ENCODE measurements at regions not wholly inside any gene's neighbourhood (a gene's known extent, or its start where the extent isn't known, plus 50 kb on each side); places are given as distances from the start of the nearest gene placed in this dataset.

- H3K9me3 ChIP-seq (replicated peaks in 1 of 11) = no peaks in the 10 kb centered on the region
- no peak overlapping the region; a peak in 1 of 22 replicates for H3K4me2 ChIP-seq
- H3K4me1 ChIP-seq = peaks cover 6 to 27% (median 19%) of the 10 kb centered on the region in 10 experiments; a peak in 16 of 20 replicates
- H3K4me3 ChIP-seq = no peak overlapping the region
- H3K27ac ChIP-seq = no peak overlapping the region
- H4K20me1 ChIP-seq = peaks cover 0 to 47% (median 0%) of the 10 kb centered on the region in 11 experiments; a peak in 7 of 22 replicates
- H3K36me3 ChIP-seq = no peaks in the 10 kb centered on the region
- no peak for TF ChIP-seq Cebpa-rat (IDR thresholded peaks at IDR 0.05)
- H3K27me3 ChIP-seq = peaks cover 45 to 94% (median 78%) of the 10 kb centered on the region in 11 experiments
- H3K9ac ChIP-seq = no peak overlapping the region
These were observed 136.6 kb downstream of the ENGASE start for GRCh38 chr17:79211061-79211770.

GRCh38 chr17:79210638-79211037 lies 136.0 kb downstream of the ENGASE start:
- H3K27me3 ChIP-seq = peaks cover 45 to 97% (median 83%) of the 10 kb centered on the region in 11 experiments
- H3K36me3 ChIP-seq = no peaks in the 10 kb centered on the region
- no peak for TF ChIP-seq Cebpa-rat (IDR thresholded peaks at IDR 0.05)
- no peaks in the 10 kb centered on the region for H3K9me3 ChIP-seq (replicated peaks in 1 of 11)
- H3K4me1 ChIP-seq = peaks cover 6 to 24% (median 18%) of the 10 kb centered on the region in 10 experiments; a peak in 16 of 20 replicates
- peaks cover 0 to 48% (median 0%) of the 10 kb centered on the region in 11 experiments; a peak in 7 of 22 replicates for H4K20me1 ChIP-seq
- no peak overlapping the region for H3K9ac ChIP-seq
- H3K4me2 ChIP-seq = no peak overlapping the region
- H3K4me3 ChIP-seq = no peak overlapping the region
- H3K27ac ChIP-seq = no peak overlapping the region

- TF ChIP-seq Cebpa-rat (IDR thresholded peaks at IDR 0.05) = no peak
- Histone ChIP-seq H3K9me3 (replicated peaks in 1 of 11) (no peaks in the 10 kb centered on the region), H3K36me3 (no peaks in the 10 kb centered on the region), H4K20me1 (peaks cover 0 to 41% (median 0%) of the 10 kb centered on the region in 11 experiments; a peak in 7 of 22 replicates), H3K4me2 (no peak overlapping the region), H3K4me1 (peaks cover 6 to 10% (median 9%) of the 10 kb centered on the region in 10 experiments; a peak in 13 of 20 replicates), H3K9ac (no peak overlapping the region), H3K4me3 (no peak overlapping the region), H3K27me3 (peaks cover 45 to 75% (median 66%) of the 10 kb centered on the region in 11 experiments), H3K27ac (no peak overlapping the region)
These were observed 133.3 kb downstream of the ENGASE start for GRCh38 chr17:79207960-79208359.

- peaks cover 0 to 27% (median 0%) of the 10 kb centered on the region in 11 experiments; a peak in 5 of 22 replicates for H4K20me1 ChIP-seq
- no peak overlapping the region for H3K4me2 ChIP-seq
- H3K9ac ChIP-seq = no peak overlapping the region
- H3K36me3 ChIP-seq = no peaks in the 10 kb centered on the region
- H3K27me3 ChIP-seq = peaks cover 25 to 57% (median 45%) of the 10 kb centered on the region in 11 experiments
- H3K4me1 ChIP-seq = peaks cover 0 to 12% (median 0%) of the 10 kb centered on the region in 10 experiments; a peak in 6 of 20 replicates
- no peaks in the 10 kb centered on the region for H3K9me3 ChIP-seq (replicated peaks in 1 of 11)
- no peak overlapping the region for H3K4me3 ChIP-seq
- TF ChIP-seq Cebpa-rat (IDR thresholded peaks at IDR 0.05) = no peak
- H3K27ac ChIP-seq = no peak overlapping the region
These were observed 131.1 kb downstream of the ENGASE start for GRCh38 chr17:79205688-79206205.

DNA sequence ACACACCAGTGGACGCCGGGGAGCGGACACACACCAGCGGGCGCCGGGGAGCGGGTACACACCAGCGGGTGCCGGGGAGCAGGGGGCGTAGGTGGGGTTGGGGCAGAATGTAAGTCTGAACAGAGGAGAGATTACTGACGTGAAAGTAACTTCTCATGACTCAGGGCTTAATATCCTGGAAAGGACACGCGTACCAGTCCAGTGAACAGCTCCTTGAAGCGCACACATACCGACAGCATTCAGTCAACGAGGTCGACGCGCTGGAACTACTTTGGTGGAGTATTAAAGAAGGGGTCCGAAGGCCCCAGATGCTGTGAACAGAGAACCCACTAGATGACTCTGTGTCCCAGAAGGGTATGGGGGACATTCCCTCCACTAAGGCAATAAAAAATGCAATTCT lies 129.6 kb downstream of the ENGASE start:
- no peaks in the 10 kb centered on the region for H3K36me3 ChIP-seq
- no peaks in the 10 kb centered on the region for H3K9me3 ChIP-seq (replicated peaks in 1 of 11)
- H3K27ac ChIP-seq = no peak overlapping the region
- TF ChIP-seq Cebpa-rat (IDR thresholded peaks at IDR 0.05) = no peak
- H3K4me3 ChIP-seq = no peak overlapping the region
- no peak overlapping the region for H3K9ac ChIP-seq
- H3K4me1 ChIP-seq = peaks cover 0 to 12% (median 0%) of the 10 kb centered on the region in 10 experiments; a peak in 6 of 20 replicates
- no peak overlapping the region for H3K4me2 ChIP-seq
- H4K20me1 ChIP-seq = peaks cover 0 to 27% (median 0%) of the 10 kb centered on the region in 11 experiments; a peak in 5 of 22 replicates
- H3K27me3 ChIP-seq = peaks cover 13 to 46% (median 32%) of the 10 kb centered on the region in 11 experiments; a peak in 20 of 22 replicates

GRCh38 chr17:79203657-79204056 lies 129.0 kb downstream of the ENGASE start:
- Histone ChIP-seq H4K20me1 (peaks cover 0 to 27% (median 0%) of the 10 kb centered on the region in 11 experiments; a peak in 6 of 22 replicates), H3K9me3 (replicated peaks in 1 of 11) (no peaks in the 10 kb centered on the region), H3K4me3 (no peak overlapping the region), H3K4me1 (peaks cover 0 to 12% (median 0%) of the 10 kb centered on the region in 10 experiments; a peak in 6 of 20 replicates), H3K27ac (no peak overlapping the region), H3K9ac (no peak overlapping the region), H3K27me3 (peaks cover 11 to 44% (median 26%) of the 10 kb centered on the region in 11 experiments; a peak in 20 of 22 replicates), H3K4me2 (no peak overlapping the region), H3K36me3 (no peaks in the 10 kb centered on the region)
- TF ChIP-seq Cebpa-rat (IDR thresholded peaks at IDR 0.05) = no peak

- H3K27ac ChIP-seq = no peak overlapping the region
- TF ChIP-seq Cebpa-rat (IDR thresholded peaks at IDR 0.05) = no peak
- H3K27me3 ChIP-seq = peaks cover 4 to 38% (median 20%) of the 10 kb centered on the region in 11 experiments; a peak in 20 of 22 replicates
- peak overlapping the region in 4 of 11 experiments; percentile 13 to 31 (median 20); a peak in 2 of 22 replicates for H3K4me2 ChIP-seq
- H3K9ac ChIP-seq = no peak overlapping the region
- H3K4me3 ChIP-seq = no peak overlapping the region
- no peaks in the 10 kb centered on the region for H3K36me3 ChIP-seq
- H4K20me1 ChIP-seq = peaks cover 0 to 27% (median 0%) of the 10 kb centered on the region in 11 experiments; a peak in 6 of 22 replicates
- H3K4me1 ChIP-seq = peaks cover 0 to 12% (median 0%) of the 10 kb centered on the region in 10 experiments; a peak in 6 of 20 replicates
- H3K9me3 ChIP-seq (replicated peaks in 1 of 11) = no peaks in the 10 kb centered on the region
These were observed 128.4 kb downstream of the ENGASE start for GRCh38 chr17:79203016-79203415.

- no peak for TF ChIP-seq Cebpa-rat (IDR thresholded peaks at IDR 0.05)
- Histone ChIP-seq H3K9me3 (replicated peaks in 1 of 11) (no peaks in the 10 kb centered on the region), H3K27me3 (peaks cover 0 to 32% (median 14%) of the 10 kb centered on the region in 11 experiments; a peak in 18 of 22 replicates), H3K36me3 (no peaks in the 10 kb centered on the region), H4K20me1 (peaks cover 0 to 27% (median 0%) of the 10 kb centered on the region in 11 experiments; a peak in 6 of 22 replicates), H3K4me1 (peaks cover 0 to 12% (median 0%) of the 10 kb centered on the region in 10 experiments; a peak in 6 of 20 replicates), H3K9ac (no peak overlapping the region), H3K4me3 (no peak overlapping the region), H3K27ac (no peak overlapping the region), H3K4me2 (peak overlapping the region in 7 of 11 experiments; percentile 11 to 36 (median 21); a peak in 7 of 22 replicates)
These were observed 127.9 kb downstream of the ENGASE start for GRCh38 chr17:79202480-79202879.

Measured in BLaER1 treated with 17β-estradiol and CSF1 and Interleukin-3, amounts not matched to agents 10 nM and 100 nM (cell line).